Testis (tissue), 2 donors: ENCODE measurements at regions not wholly inside any gene's neighbourhood (a gene's known extent, or its start where the extent isn't known, plus 50 kb on each side); places are given as distances from the start of the nearest gene placed in this dataset.

Experiments used
- DNase-seq: peaks from one replicate; pipeline ENCODE4 v3.0.0-alpha.2; 2019
- H3K27ac ChIP-seq, 2 donors: fragments of 200-600 bp; sonication (generic); one replicate each; pipeline ENCODE4 v1.5.1; 2019
- H3K27me3 ChIP-seq: fragments of 200-600 bp; sonication (generic); one replicate; pipeline ENCODE4 v1.5.1; 2019
- H3K36me3 ChIP-seq: fragments of 200-600 bp; sonication (generic); one replicate; pipeline ENCODE4 v1.5.1; 2017; ENCODE audit warnings: low read depth; ENCODE audit errors: missing control alignments
- H3K4me1 ChIP-seq: fragments of 200-600 bp; sonication (generic); one replicate; pipeline ENCODE4 v1.5.1; 2019
- H3K4me3 ChIP-seq, 2 donors: fragments of 200-600 bp; sonication (generic); one replicate each; pipeline ENCODE4 v1.5.1; 2017 to 2019
- H3K9me3 ChIP-seq: fragments of 200-600 bp; sonication (generic); one replicate; pipeline ENCODE4 v1.5.1; 2017
- CTCF ChIP-seq, 3 experiments: fragments of 450-650 bp in 2 of 3; fragments of 200-600 bp in 1 of 3; sonication (generic) in 1 of 3; IDR thresholded peaks; one replicate each; pipeline ENCODE4 v1.5.1; 2016 to 2019; ENCODE audit warnings: antibody characterized with exemption in 3 of 3, mild to moderate bottlenecking in 2 of 3, moderate library complexity in 1 of 3
- POLR2A ChIP-seq: fragments of 450-650 bp; IDR thresholded peaks from one replicate; pipeline ENCODE4 v1.6.1; 2017; ENCODE audit warnings: antibody characterized with exemption, mild to moderate bottlenecking, moderate library complexity
- intact Hi-C: fragments of 100-400 bp; cut with DNase I; formaldehyde crosslinking; loops from one replicate; pipeline ENCODE4 v1.15.1; 2023; ENCODE audit warnings: low total_unique reads

- no peak for DNase-seq
- Histone ChIP-seq H3K27ac (no peak overlapping the region), H3K4me1 (no peaks in the 10 kb centered on the region), H3K27me3 (no peaks in the 10 kb centered on the region), H3K9me3 (no peaks in the 10 kb centered on the region), H3K4me3 (no peak overlapping the region), H3K36me3 (no peaks in the 10 kb centered on the region)
- intact Hi-C loops, result no loop called here
- TF ChIP-seq POLR2A (no peak), CTCF (IDR thresholded peaks at IDR 0.05) (no peak)
Observed at GRCh38 chr17:52209507-52209906, 51.0 kb upstream of the CA10 start.
